Endothelial cell of umbilical vein (primary cell): ENCODE measurements at regions not wholly inside any gene's neighbourhood (a gene's known extent, or its start where the extent isn't known, plus 50 kb on each side); places are given as distances from the start of the nearest gene placed in this dataset.
A peak's percentile ranks its signal among the peaks of the same experiment; 100 is the strongest.

Source experiments
- BruUV-seq: library from RNA; stranded (reverse); fragments of 400-500 nt; replicated peaks from 2 replicates; lab custom pipeline; 2021; lab: Mats Ljungman, UMichigan
- CTCF ChIA-PET: fragments of 300-600, 350-600 bp; sonication (Branson Sonifier 250); formaldehyde crosslinking; loops from one replicate; lab custom pipeline; 2021; ENCODE audit warnings: antibody characterized with exemption, inconsistent platforms; lab: Charles Lee
- POLR2A ChIA-PET: fragments of 300-600, 350-600 bp; sonication (Branson Sonifier 250); formaldehyde crosslinking; loops from one replicate; lab custom pipeline; 2021; ENCODE audit warnings: antibody characterized with exemption, inconsistent platforms; lab: Charles Lee
- DNase-seq: peaks from one replicate; pipeline ENCODE4 v3.0.0-alpha.2; 2011; ENCODE audit warnings: low read depth, low spot score
- FAIRE-seq: peaks from 2 replicates; lab custom pipeline; 2011; peaks lifted over from hg19 to GRCh38; lab: Jason Lieb, UNC
- H2AFZ ChIP-seq: 2 replicates; pipeline ENCODE4 v1.6.0; 2012; ENCODE audit warnings: low read depth, low read length, control low read depth, inconsistent platforms
- H3K27ac ChIP-seq: 2 replicates; pipeline ENCODE4 v1.5.1; 2011; ENCODE audit warnings: low read depth, mild to moderate bottlenecking, control low read depth, low read length, moderate library complexity; ENCODE audit not compliant: insufficient read depth
- H3K27me3 ChIP-seq, 2 experiments: 2 replicates each; pipeline versions ENCODE4 v1.6.0 to v1.6.1; 2011; ENCODE audit warnings: low read length in 2 of 2, mixed read lengths in 1 of 2; ENCODE audit not compliant: control insufficient read depth in 2 of 2, insufficient read depth in 2 of 2
- H3K36me3 ChIP-seq, 2 experiments: 2 replicates in 1 of 2; 3 replicates in 1 of 2; pipeline ENCODE4 v1.5.1; 2011; ENCODE audit warnings: low read length in 2 of 2, mild to moderate bottlenecking in 1 of 2, moderate library complexity in 1 of 2; ENCODE audit not compliant: control insufficient read depth in 2 of 2, insufficient read depth in 2 of 2; ENCODE audit errors: extremely low read depth in 1 of 2
- H3K4me1 ChIP-seq: 3 replicates; pipeline ENCODE4 v1.5.1; 2011; ENCODE audit warnings: mild to moderate bottlenecking, low read length; ENCODE audit not compliant: control insufficient read depth, insufficient read depth; ENCODE audit errors: extremely low read depth
- H3K4me2 ChIP-seq: 2 replicates; pipeline ENCODE4 v1.6.1; 2011; ENCODE audit warnings: low read length, control low read depth, mixed read lengths; ENCODE audit not compliant: insufficient read depth
- H3K4me3 ChIP-seq, 3 experiments: fragments of 200-600 bp in 1 of 3; sonication (generic), shearing (Covaris generic) in 1 of 3; replicated peaks in 1 of 3; 2 replicates each; pipeline ENCODE4 v1.5.1; 2011 to 2016; ENCODE audit warnings: control low read depth in 3 of 3, low read length in 3 of 3, mild to moderate bottlenecking in 2 of 3, inconsistent platforms in 1 of 3, low read depth in 1 of 3, moderate library complexity in 1 of 3; ENCODE audit not compliant: insufficient read depth in 1 of 3
- H3K79me2 ChIP-seq: 2 replicates; pipeline ENCODE4 v1.6.0; 2012; ENCODE audit warnings: low read length, inconsistent platforms; ENCODE audit not compliant: control insufficient read depth, insufficient read depth
- H3K9ac ChIP-seq: replicated peaks from 2 replicates; pipeline ENCODE3; 2011; ENCODE audit warnings: low read length, control low read depth; ENCODE audit not compliant: insufficient read depth; ENCODE audit errors: extremely low read depth
- H3K9me1 ChIP-seq: replicated peaks from 3 replicates; pipeline ENCODE4 v1.6.0; 2011; ENCODE audit warnings: mild to moderate bottlenecking, low read length; ENCODE audit not compliant: control insufficient read depth, insufficient read depth; ENCODE audit errors: extremely low read depth
- H3K9me3 ChIP-seq: replicated peaks from 2 replicates; pipeline ENCODE4 v1.5.1; 2012; ENCODE audit warnings: low read length, inconsistent platforms; ENCODE audit not compliant: control insufficient read depth, insufficient read depth
- H4K20me1 ChIP-seq: replicated peaks from 2 replicates; pipeline ENCODE3; 2011; ENCODE audit warnings: mild to moderate bottlenecking, low read length; ENCODE audit not compliant: control insufficient read depth, insufficient read depth; ENCODE audit errors: extremely low read depth
- JUN ChIP-seq: IDR thresholded peaks from 2 replicates; pipeline ENCODE4 v1.6.1; 2011; ENCODE audit warnings: borderline replicate concordance, low read depth; ENCODE audit not compliant: insufficient read length, insufficient read depth
- MYC ChIP-seq: IDR thresholded peaks from one replicate; pipeline ENCODE4 v1.6.1; 2011; ENCODE audit warnings: mild to moderate bottlenecking, low read depth, low read length
- dilution Hi-C: fragments of 300-500 bp; cut with MboI; formaldehyde crosslinking; loops from one replicate; pipeline ENCODE4 v1.15.0; 2019; ENCODE audit warnings: low sequenced_read_pairs; ENCODE audit not compliant: extremely low pct_ligation_motif_present
- intact Hi-C: fragments of 100-400 bp; cut with micrococcal nuclease; formaldehyde crosslinking; loops from one replicate; pipeline ENCODE4 v1.10.0; 2022
- TF ChIP-seq, protein P1 (sequence below): IDR thresholded peaks from 2 replicates; pipeline ENCODE4 v1.6.1; 2011; ENCODE audit not compliant: insufficient read depth, insufficient read length
- TF ChIP-seq, protein P2 (sequence below), 2 donors: IDR thresholded peaks; 1 replicate in 1 of 2; 2 replicates in 1 of 2; pipeline ENCODE4 v1.5.1; 2011; ENCODE audit warnings: low read length in 2 of 2, mild to moderate bottlenecking in 2 of 2, moderate library complexity in 2 of 2, control low read depth in 1 of 2, inconsistent platforms in 1 of 2, low read depth in 1 of 2; ENCODE audit not compliant: insufficient read depth in 1 of 2; ENCODE audit errors: extremely low read depth in 1 of 2

DNA sequence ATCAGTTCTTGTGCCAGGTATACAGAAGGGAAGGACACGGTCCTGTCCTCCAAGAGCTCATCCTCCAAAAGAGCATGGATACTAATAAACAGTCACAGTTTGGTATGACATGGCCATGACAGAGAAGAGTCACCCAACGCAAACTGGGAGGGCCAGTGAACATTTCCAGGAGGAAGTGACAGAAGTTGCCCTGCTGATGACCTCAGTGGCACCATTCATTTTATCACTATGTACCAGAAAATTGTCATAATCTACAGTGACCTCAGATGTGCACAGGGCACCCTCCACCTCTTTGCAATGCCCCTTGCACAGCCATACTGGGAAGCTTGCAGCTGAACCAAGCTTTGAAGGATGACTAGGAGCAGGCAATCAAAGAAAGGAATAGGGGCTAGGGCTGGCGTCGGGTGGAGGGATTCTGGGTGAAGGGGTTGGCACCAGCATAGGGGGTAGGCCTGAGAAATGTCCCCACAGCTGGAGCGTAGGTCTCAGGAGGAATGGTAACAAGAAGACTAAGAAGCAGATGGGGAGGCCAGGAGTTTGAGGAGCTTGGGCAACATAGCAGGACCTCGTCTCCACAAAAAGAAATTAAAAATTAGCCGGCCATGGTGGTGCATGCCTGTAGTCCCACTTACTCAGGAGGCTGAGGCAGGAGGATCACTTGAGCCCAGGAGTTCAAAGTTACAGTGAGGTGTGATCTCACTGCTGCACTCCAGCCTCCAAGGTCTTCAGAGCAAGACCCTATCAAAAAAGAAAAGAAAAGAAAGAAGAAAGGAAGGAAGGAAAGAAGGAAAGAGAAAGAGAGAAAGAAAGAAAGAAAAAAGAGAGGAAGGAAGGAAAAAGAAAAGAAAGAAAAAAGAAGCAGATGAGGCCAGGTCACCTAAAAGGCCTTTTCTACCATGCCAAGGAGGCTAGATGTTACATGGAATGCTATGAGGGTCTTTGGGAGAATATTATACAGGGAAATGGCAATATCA lies 65.3 kb upstream of the SNX9 start:
- Histone ChIP-seq H3K79me2 (no peaks in the 10 kb centered on the region), H3K27ac (no peak overlapping the region), H3K4me3 (no peak overlapping the region), H3K9me3 (no peaks in the 10 kb centered on the region), H3K9me1 (no peaks in the 10 kb centered on the region), H4K20me1 (no peaks in the 10 kb centered on the region), H3K4me2 (no peak overlapping the region), H3K36me3 (no peaks in the 10 kb centered on the region), H2AFZ (no peak overlapping the region), H3K27me3 (no peaks in the 10 kb centered on the region), H3K4me1 (peaks cover 55% of the 10 kb centered on the region), H3K9ac (no peak overlapping the region)
- DNase-seq (no peak), FAIRE-seq (peak; percentile 40)
- ChIA-PET POLR2A (no interaction called here), CTCF (interaction anchor here (0.6 to 10.6 kb wide), 48 partner anchors 7 to 443 kb away, joined by 3 to 235 read pairs (median 4); no protein-coding TSS in a partner anchor)
- intact Hi-C loops (no loop called here), dilution Hi-C loops (no loop called here)
- BruUV-seq: TSS peak; percentile 35
- TF ChIP-seq, protein P1, sequence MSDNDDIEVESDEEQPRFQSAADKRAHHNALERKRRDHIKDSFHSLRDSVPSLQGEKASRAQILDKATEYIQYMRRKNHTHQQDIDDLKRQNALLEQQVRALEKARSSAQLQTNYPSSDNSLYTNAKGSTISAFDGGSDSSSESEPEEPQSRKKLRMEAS: no peak
- TF ChIP-seq JUN: no peak
- no peak for TF ChIP-seq MYC
- TF ChIP-seq, protein P2, sequence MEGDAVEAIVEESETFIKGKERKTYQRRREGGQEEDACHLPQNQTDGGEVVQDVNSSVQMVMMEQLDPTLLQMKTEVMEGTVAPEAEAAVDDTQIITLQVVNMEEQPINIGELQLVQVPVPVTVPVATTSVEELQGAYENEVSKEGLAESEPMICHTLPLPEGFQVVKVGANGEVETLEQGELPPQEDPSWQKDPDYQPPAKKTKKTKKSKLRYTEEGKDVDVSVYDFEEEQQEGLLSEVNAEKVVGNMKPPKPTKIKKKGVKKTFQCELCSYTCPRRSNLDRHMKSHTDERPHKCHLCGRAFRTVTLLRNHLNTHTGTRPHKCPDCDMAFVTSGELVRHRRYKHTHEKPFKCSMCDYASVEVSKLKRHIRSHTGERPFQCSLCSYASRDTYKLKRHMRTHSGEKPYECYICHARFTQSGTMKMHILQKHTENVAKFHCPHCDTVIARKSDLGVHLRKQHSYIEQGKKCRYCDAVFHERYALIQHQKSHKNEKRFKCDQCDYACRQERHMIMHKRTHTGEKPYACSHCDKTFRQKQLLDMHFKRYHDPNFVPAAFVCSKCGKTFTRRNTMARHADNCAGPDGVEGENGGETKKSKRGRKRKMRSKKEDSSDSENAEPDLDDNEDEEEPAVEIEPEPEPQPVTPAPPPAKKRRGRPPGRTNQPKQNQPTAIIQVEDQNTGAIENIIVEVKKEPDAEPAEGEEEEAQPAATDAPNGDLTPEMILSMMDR (IDR thresholded peaks at IDR 0.05; ENCODE audit: extremely low read depth in 1 of 2, insufficient read depth in 1 of 2, low read depth in 1 of 2, low read length in 2 of 2): no peak
